ENCODE measurements at regions not wholly inside any gene's neighbourhood (a gene's known extent, or its start where the extent isn't known, plus 50 kb on each side); places are given as distances from the start of the nearest gene placed in this dataset.

DNA sequence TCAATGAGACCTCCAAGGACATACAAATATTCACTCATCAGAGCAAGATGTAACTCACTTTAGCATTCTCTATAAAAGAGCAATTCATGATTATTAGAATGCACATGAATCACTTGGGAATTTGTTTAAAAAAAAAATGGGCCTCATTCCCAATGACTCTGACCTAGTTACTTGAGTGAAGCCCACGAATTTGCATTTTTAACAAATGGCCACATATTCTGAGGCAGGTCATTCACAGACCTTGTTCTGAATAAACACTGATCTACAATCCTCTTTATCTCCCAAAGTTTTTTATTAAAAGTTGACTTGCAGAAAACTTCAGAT is 255.1 kb upstream of the VEGFC start:
- TF ChIP-seq POLR2AphosphoS5 (IDR thresholded peaks at IDR 0.05; ENCODE audit: borderline replicate concordance, low read depth, low read length) (no peak), EZH2 (IDR thresholded peaks at IDR 0.05) (no peak)
